A673 (cell line): ENCODE measurements at regions not wholly inside any gene's neighbourhood (a gene's known extent, or its start where the extent isn't known, plus 50 kb on each side); places are given as distances from the start of the nearest gene placed in this dataset.

Experiments
- BruUV-seq: library from RNA; stranded (reverse); fragments of 400-500 nt; replicated peaks from 2 replicates; lab custom pipeline; 2021; lab: Mats Ljungman, UMichigan
- CTCF ChIA-PET: fragments of 300-600 bp; sonication (Branson Sonifier 250); formaldehyde crosslinking; loops from one replicate; lab custom pipeline; 2022; ENCODE audit warnings: antibody characterized with exemption; lab: Charles Lee
- POLR2A ChIA-PET: fragments of 300-600 bp; sonication (Branson Sonifier 250); formaldehyde crosslinking; loops from one replicate; lab custom pipeline; 2022; ENCODE audit warnings: antibody characterized with exemption; ENCODE audit not compliant: low non-redundant PET; lab: Charles Lee
- DNase-seq: peaks from one replicate; pipeline ENCODE4 v3.0.0-alpha.2; 2015; ENCODE audit warnings: low spot score
- H3K27ac ChIP-seq: fragments of 200-600 bp; sonication (generic); 2 replicates; pipeline ENCODE4 v1.5.1; 2016; ENCODE audit warnings: mixed run types, low read depth, mild to moderate bottlenecking, mixed read lengths, antibody characterized with exemption, low read length; ENCODE audit not compliant: poor library complexity, severe bottlenecking
- H3K27me3 ChIP-seq: fragments of 200-600 bp; sonication (generic); replicated peaks from 2 replicates; pipeline ENCODE4 v1.6.1; 2017; ENCODE audit warnings: mixed run types, low read depth, mild to moderate bottlenecking, mixed read lengths, antibody characterized with exemption, low read length; ENCODE audit not compliant: insufficient read depth, poor library complexity
- H3K36me3 ChIP-seq: fragments of 200-600 bp; sonication (generic); 2 replicates; pipeline ENCODE4 v1.6.1; 2016; ENCODE audit warnings: mixed run types, mild to moderate bottlenecking, mixed read lengths, antibody characterized with exemption, low read length; ENCODE audit not compliant: insufficient read depth, poor library complexity, severe bottlenecking
- H3K4me1 ChIP-seq: fragments of 200-600 bp; sonication (generic); 2 replicates; pipeline ENCODE4 v1.6.1; 2017; ENCODE audit warnings: mixed run types, mild to moderate bottlenecking, mixed read lengths, antibody characterized with exemption, low read length; ENCODE audit not compliant: insufficient read depth, poor library complexity, severe bottlenecking
- H3K4me3 ChIP-seq: fragments of 200-600 bp; sonication (generic); 2 replicates; pipeline ENCODE4 v1.5.1; 2016; ENCODE audit warnings: low read depth, mixed run types, mild to moderate bottlenecking, mixed read lengths, low read length; ENCODE audit not compliant: poor library complexity, severe bottlenecking
- H3K9me3 ChIP-seq: fragments of 200-600 bp; sonication (generic); 2 replicates; pipeline ENCODE4 v1.6.1; 2016; ENCODE audit warnings: mixed run types, low read depth, mild to moderate bottlenecking, mixed read lengths, antibody characterized with exemption, low read length; ENCODE audit not compliant: poor library complexity, severe bottlenecking
- EZH2 ChIP-seq: fragments of 200-600 bp; sonication (generic); IDR thresholded peaks from 2 replicates; pipeline ENCODE4 v1.6.1; 2017; ENCODE audit warnings: borderline replicate concordance, low read depth, mild to moderate bottlenecking, mixed read lengths, antibody characterized with exemption, low read length; ENCODE audit not compliant: poor library complexity, severe bottlenecking
- intact Hi-C: fragments of 100-400 bp; cut with micrococcal nuclease; formaldehyde crosslinking; loops from one replicate; pipeline ENCODE4 v1.10.0; 2022; ENCODE audit not compliant: unreplicated experiment
- TF ChIP-seq, protein P1 (sequence below): fragments of 300-800, 200-600 bp; sonication (generic); conservative IDR thresholded peaks from 2 replicates; pipeline ENCODE4 v1.5.1; 2017; ENCODE audit warnings: low read depth, mild to moderate bottlenecking, antibody characterized with exemption, low read length, moderate library complexity, mixed read lengths

DNA sequence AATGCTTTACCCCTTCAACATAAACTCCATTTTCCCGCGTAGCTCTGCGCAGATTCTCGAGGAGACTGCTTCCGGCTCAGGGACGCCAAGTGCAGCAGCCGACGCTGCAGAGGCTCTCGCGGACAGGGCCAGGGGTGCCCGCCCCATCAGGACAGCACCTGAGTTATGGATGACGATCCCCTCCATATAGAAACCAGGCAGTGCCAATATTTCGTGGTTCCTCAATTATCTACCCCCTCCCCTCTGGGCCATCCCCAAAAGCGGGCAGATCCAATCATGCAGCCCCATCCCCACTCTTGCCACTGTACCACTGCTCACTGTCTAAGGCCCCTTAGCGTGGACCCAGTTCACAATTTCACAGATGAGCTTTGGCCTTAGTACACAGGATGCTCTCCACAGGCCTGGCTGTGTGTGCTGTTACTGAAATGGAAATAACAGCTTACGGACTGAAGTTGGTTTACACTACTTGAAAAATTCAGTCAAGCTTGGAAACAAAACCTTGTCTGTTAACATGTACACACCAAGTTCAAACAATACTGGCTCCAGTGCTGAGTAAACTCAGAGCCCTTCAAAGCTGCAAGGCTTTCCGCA lies 74.5 kb downstream of the DACT2 start:
- no peaks in the 10 kb centered on the region for H3K9me3 ChIP-seq
- no TSS peak for BruUV-seq
- H3K27ac ChIP-seq, result no peak overlapping the region
- ChIA-PET POLR2A (no interaction called here), CTCF (no interaction called here)
- no peaks in the 10 kb centered on the region for H3K36me3 ChIP-seq
- DNase-seq, result no peak
- H3K27me3 ChIP-seq, result no peaks in the 10 kb centered on the region
- intact Hi-C loops, result no loop called here
- H3K4me1 ChIP-seq, result peaks cover 21% of the 10 kb centered on the region
- no peak overlapping the region for H3K4me3 ChIP-seq
- no peak for TF ChIP-seq EZH2
- TF ChIP-seq, protein P1, sequence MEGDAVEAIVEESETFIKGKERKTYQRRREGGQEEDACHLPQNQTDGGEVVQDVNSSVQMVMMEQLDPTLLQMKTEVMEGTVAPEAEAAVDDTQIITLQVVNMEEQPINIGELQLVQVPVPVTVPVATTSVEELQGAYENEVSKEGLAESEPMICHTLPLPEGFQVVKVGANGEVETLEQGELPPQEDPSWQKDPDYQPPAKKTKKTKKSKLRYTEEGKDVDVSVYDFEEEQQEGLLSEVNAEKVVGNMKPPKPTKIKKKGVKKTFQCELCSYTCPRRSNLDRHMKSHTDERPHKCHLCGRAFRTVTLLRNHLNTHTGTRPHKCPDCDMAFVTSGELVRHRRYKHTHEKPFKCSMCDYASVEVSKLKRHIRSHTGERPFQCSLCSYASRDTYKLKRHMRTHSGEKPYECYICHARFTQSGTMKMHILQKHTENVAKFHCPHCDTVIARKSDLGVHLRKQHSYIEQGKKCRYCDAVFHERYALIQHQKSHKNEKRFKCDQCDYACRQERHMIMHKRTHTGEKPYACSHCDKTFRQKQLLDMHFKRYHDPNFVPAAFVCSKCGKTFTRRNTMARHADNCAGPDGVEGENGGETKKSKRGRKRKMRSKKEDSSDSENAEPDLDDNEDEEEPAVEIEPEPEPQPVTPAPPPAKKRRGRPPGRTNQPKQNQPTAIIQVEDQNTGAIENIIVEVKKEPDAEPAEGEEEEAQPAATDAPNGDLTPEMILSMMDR, result no peak

GRCh38 chr6:168243812-168244376 lies 75.7 kb downstream of the DACT2 start:
- H3K36me3 ChIP-seq, result no peaks in the 10 kb centered on the region
- no peaks in the 10 kb centered on the region for H3K9me3 ChIP-seq
- DNase-seq, result no peak
- TF ChIP-seq, protein P1, result no peak
- TF ChIP-seq EZH2, result no peak
- POLR2A ChIA-PET, result no interaction called here
- CTCF ChIA-PET, result no interaction called here
- no peak overlapping the region for H3K27ac ChIP-seq
- intact Hi-C loops, result no loop called here
- H3K4me3 ChIP-seq, result no peak overlapping the region
- BruUV-seq, result no TSS peak
- peaks cover 21% of the 10 kb centered on the region for H3K4me1 ChIP-seq
- H3K27me3 ChIP-seq, result no peaks in the 10 kb centered on the region

DNA sequence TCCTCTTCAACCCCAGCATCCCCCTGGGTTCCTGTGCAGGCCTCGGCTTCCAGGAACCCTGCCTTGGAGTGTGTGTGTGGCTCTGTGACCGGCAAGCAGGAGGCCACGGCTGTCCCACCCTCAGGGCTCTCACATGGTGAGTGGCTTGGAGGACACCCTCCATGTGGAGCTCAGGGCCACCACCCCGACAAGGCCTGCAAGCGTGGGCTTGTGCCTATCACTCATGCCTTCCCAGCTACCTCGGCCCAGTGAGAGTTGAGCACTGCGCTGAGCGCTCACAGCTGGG lies 76.7 kb downstream of the DACT2 start:
- no peaks in the 10 kb centered on the region for H3K27me3 ChIP-seq
- ChIA-PET CTCF (no interaction called here), POLR2A (no interaction called here)

More for the DNA sequence above, 76.7 kb downstream of the DACT2 start:
- Histone ChIP-seq H3K36me3 (no peaks in the 10 kb centered on the region), H3K27ac (no peak overlapping the region), H3K9me3 (no peaks in the 10 kb centered on the region), H3K4me1 (peaks cover 15% of the 10 kb centered on the region), H3K4me3 (no peak overlapping the region)
- no peak for DNase-seq
- no TSS peak for BruUV-seq
- intact Hi-C loops, result no loop called here
- TF ChIP-seq, protein P1, result no peak
- TF ChIP-seq EZH2, result no peak
